Body of pancreas (tissue), 4 donors: ENCODE measurements at regions not wholly inside any gene's neighbourhood (a gene's known extent, or its start where the extent isn't known, plus 50 kb on each side); places are given as distances from the start of the nearest gene placed in this dataset.

Source experiments
- POLR2A ChIP-seq, 3 donors: fragments of 450-650 bp; IDR thresholded peaks; one replicate each; pipeline ENCODE4 v1.6.1; 2016; ENCODE audit warnings: antibody characterized with exemption in 3 of 3, mild to moderate bottlenecking in 2 of 3
- TF ChIP-seq, protein P1 (sequence below), 7 experiments: fragments of 450-650 bp in 4 of 7; fragments of 200-600 bp in 3 of 7; sonication (generic) in 3 of 7; IDR thresholded peaks; one replicate each; pipeline ENCODE4 v1.5.1; 2016 to 2019; ENCODE audit warnings: antibody characterized with exemption in 7 of 7

DNA sequence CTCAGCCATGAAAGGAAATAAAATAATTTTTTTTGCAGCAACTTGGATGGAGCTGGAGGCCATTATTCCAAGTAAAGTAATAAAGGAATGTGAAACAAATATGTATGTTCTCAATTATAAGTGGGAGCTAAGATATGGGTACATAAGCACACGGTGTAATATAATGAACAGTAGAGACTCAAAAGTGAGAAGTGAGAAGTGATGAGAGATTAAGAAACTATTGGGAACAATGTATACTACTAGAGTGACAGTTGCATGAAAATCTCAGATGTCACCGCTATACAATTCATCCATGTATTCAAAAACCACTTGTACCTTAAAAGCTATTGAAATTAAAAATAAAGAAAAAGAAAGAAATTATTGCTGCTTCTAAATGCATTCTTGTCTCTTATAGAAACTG, 182.9 kb upstream of the TACR3 start:
- TF ChIP-seq, protein P1, sequence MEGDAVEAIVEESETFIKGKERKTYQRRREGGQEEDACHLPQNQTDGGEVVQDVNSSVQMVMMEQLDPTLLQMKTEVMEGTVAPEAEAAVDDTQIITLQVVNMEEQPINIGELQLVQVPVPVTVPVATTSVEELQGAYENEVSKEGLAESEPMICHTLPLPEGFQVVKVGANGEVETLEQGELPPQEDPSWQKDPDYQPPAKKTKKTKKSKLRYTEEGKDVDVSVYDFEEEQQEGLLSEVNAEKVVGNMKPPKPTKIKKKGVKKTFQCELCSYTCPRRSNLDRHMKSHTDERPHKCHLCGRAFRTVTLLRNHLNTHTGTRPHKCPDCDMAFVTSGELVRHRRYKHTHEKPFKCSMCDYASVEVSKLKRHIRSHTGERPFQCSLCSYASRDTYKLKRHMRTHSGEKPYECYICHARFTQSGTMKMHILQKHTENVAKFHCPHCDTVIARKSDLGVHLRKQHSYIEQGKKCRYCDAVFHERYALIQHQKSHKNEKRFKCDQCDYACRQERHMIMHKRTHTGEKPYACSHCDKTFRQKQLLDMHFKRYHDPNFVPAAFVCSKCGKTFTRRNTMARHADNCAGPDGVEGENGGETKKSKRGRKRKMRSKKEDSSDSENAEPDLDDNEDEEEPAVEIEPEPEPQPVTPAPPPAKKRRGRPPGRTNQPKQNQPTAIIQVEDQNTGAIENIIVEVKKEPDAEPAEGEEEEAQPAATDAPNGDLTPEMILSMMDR (IDR thresholded peaks at IDR 0.05) = no peak
- TF ChIP-seq POLR2A (IDR thresholded peaks at IDR 0.05) = no peak
